ENCODE measurements at regions not wholly inside any gene's neighbourhood (a gene's known extent, or its start where the extent isn't known, plus 50 kb on each side); places are given as distances from the start of the nearest gene placed in this dataset.

DNA sequence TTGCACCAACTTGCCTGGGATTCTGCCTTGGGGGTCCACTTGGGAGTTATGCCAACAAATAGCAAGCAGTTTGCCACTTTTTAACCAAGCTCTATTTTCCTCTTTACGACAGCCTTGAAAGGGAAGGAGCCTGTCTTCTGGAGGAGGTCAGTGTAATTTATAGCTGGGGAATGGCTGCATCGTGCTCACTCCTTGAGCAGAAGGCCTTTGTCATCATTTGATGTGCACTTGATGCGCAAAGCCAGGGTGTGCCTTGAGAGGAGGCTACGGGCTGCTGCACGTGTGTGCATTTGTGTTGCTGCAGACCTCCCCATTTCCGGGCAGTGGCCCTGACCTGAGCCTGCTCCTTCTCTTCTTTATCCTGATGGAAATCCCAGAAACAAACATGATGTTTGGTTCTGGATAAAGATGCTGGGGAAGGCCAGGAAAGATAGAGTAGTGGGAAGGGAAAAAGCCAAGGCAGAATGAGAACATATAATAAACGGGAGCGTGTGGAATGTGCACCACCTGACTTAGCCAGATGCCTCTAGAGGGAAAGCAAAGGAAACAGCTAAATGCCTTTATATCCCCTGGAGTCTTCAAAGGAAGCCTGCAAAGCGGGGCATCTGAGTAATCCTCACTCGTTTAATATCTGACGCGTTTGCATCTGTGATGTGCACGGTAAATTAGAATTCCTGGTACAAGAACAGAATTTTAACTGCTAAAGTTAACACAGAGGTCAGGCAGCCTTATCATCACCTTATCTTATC, 68.3 kb upstream of the ZNF521 start:
- CTCF ChIA-PET, result no interaction called here
- ATAC-seq (no peak), DNase-seq (no peak)
- H3K9ac ChIP-seq (ENCODE audit: low read length), result no peak overlapping the region
- BruUV-seq (replicated peaks), result no TSS peak
- intact Hi-C loops (cut with micrococcal nuclease), result no loop called here
- TF ChIP-seq, protein P1, sequence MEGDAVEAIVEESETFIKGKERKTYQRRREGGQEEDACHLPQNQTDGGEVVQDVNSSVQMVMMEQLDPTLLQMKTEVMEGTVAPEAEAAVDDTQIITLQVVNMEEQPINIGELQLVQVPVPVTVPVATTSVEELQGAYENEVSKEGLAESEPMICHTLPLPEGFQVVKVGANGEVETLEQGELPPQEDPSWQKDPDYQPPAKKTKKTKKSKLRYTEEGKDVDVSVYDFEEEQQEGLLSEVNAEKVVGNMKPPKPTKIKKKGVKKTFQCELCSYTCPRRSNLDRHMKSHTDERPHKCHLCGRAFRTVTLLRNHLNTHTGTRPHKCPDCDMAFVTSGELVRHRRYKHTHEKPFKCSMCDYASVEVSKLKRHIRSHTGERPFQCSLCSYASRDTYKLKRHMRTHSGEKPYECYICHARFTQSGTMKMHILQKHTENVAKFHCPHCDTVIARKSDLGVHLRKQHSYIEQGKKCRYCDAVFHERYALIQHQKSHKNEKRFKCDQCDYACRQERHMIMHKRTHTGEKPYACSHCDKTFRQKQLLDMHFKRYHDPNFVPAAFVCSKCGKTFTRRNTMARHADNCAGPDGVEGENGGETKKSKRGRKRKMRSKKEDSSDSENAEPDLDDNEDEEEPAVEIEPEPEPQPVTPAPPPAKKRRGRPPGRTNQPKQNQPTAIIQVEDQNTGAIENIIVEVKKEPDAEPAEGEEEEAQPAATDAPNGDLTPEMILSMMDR (conservative IDR thresholded peaks at IDR 0.05; ENCODE audit: low read depth, low read length), result no peak
- TF ChIP-seq EZH2 (IDR thresholded peaks at IDR 0.05; ENCODE audit: low read length, unreplicated experiment), result no peak
- TF ChIP-seq EZH2phosphoT487 (IDR thresholded peaks at IDR 0.05; ENCODE audit: borderline replicate concordance, low read length), result no peak
- no peaks in the 10 kb centered on the region for H3K79me2 ChIP-seq (ENCODE audit: low read length)
- H3K4me2 ChIP-seq (ENCODE audit: low read length), result no peak overlapping the region
- no peaks in the 10 kb centered on the region for H3K9me3 ChIP-seq (ENCODE audit: low read length)
- no peak overlapping the region for H3K4me3 ChIP-seq (ENCODE audit: low read length)
- no peaks in the 10 kb centered on the region for H3K9me2 ChIP-seq (replicated peaks; ENCODE audit: low read length)
- H2AFZ ChIP-seq (ENCODE audit: low read length), result no peak overlapping the region
- H3K27ac ChIP-seq (ENCODE audit: low read length), result no peak overlapping the region
- POLR2A ChIA-PET (ENCODE audit: unreplicated experiment), result no interaction called here
- H3F3A ChIP-seq (ENCODE audit: low read length, unreplicated experiment), result no peaks in the 10 kb centered on the region
- no peaks in the 10 kb centered on the region for H4K20me1 ChIP-seq (ENCODE audit: low read length)
- H3K36me3 ChIP-seq (ENCODE audit: low read depth, low read length), result no peaks in the 10 kb centered on the region
- H3K27me3 ChIP-seq (ENCODE audit: low read length), result peaks cover 89% of the 10 kb centered on the region
- no peaks in the 10 kb centered on the region for H3K4me1 ChIP-seq (ENCODE audit: insufficient read depth, low read length)

DNA sequence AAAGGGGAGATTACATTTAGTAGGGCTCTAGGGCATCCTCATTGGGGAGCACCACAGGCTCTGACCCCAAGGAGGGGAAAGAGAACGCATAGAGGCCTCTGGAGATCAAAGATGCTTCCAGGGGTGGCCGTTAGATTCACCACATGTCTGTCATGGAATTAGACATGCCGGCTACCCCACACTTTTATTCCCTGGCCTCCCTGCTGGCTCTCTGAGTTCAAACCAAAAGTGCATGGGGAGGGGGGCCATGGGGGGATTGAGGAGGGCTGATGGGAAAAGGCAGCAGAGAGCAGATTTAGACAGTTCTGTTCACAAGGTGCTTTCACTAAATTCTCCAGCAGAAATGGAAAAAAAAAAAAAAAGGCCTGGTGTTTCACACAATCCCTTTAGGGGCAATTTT, 64.4 kb upstream of the ZNF521 start:
- no peaks in the 10 kb centered on the region for H3F3A ChIP-seq (ENCODE audit: low read length, unreplicated experiment)
- H3K79me2 ChIP-seq (ENCODE audit: low read length), result no peaks in the 10 kb centered on the region
- H3K9me2 ChIP-seq (replicated peaks; ENCODE audit: low read length), result no peaks in the 10 kb centered on the region
- H3K9me3 ChIP-seq (ENCODE audit: low read length), result no peaks in the 10 kb centered on the region
- ATAC-seq (no peak), DNase-seq (no peak)
- TF ChIP-seq, protein P1 (conservative IDR thresholded peaks at IDR 0.05; ENCODE audit: low read depth, low read length), result no peak
- no peak for TF ChIP-seq EZH2phosphoT487 (IDR thresholded peaks at IDR 0.05; ENCODE audit: borderline replicate concordance, low read length)
- no peak for TF ChIP-seq EZH2 (IDR thresholded peaks at IDR 0.05; ENCODE audit: low read length, unreplicated experiment)
- no peak overlapping the region for H3K4me3 ChIP-seq (ENCODE audit: low read length)
- intact Hi-C loops (cut with micrococcal nuclease), result no loop called here
- peaks cover 67% of the 10 kb centered on the region for H3K27me3 ChIP-seq (ENCODE audit: low read length)
- H4K20me1 ChIP-seq (ENCODE audit: low read length), result no peaks in the 10 kb centered on the region
- H2AFZ ChIP-seq (ENCODE audit: low read length), result no peak overlapping the region
- H3K9ac ChIP-seq (ENCODE audit: low read length), result no peak overlapping the region
- ChIA-PET CTCF (no interaction called here), POLR2A (ENCODE audit: unreplicated experiment) (no interaction called here)
- no peaks in the 10 kb centered on the region for H3K36me3 ChIP-seq (ENCODE audit: low read depth, low read length)
- no TSS peak for BruUV-seq (replicated peaks)
- H3K27ac ChIP-seq (ENCODE audit: low read length), result no peak overlapping the region
- no peak overlapping the region for H3K4me2 ChIP-seq (ENCODE audit: low read length)
- H3K4me1 ChIP-seq (ENCODE audit: insufficient read depth, low read length), result no peaks in the 10 kb centered on the region

DNA sequence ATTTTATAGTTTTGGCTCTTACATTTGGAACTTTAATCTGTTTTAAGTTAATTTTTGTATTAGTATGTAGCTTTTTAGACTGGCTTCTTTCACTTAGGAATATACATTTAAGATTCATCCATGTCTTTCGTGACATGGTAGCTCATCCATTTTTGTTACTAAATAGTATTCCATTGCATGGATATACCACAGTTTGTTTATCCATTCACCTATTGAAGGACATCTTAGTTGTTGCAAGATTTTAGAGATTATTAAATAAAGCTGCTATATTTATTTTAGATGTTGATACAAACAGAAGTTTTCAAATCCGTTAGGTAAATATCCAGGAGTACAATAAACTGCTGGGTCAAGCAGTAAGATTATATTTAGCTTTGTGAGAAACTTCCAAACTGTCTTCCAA, 58.0 kb upstream of the ZNF521 start:
- no peak for DNase-seq
- H3K27ac ChIP-seq (ENCODE audit: low read length), result no peak overlapping the region
- H3K4me3 ChIP-seq (ENCODE audit: low read length), result no peak overlapping the region
- H3K9me2 ChIP-seq (replicated peaks; ENCODE audit: low read length), result no peaks in the 10 kb centered on the region
- no peak overlapping the region for H3K9ac ChIP-seq (ENCODE audit: low read length)
- no peaks in the 10 kb centered on the region for H3K79me2 ChIP-seq (ENCODE audit: low read length)
- no peak for ATAC-seq
- no peaks in the 10 kb centered on the region for H3K4me1 ChIP-seq (ENCODE audit: insufficient read depth, low read length)
- TF ChIP-seq EZH2phosphoT487 (IDR thresholded peaks at IDR 0.05; ENCODE audit: borderline replicate concordance, low read length) (no peak), EZH2 (IDR thresholded peaks at IDR 0.05; ENCODE audit: low read length, unreplicated experiment) (no peak)
- TF ChIP-seq, protein P1 (conservative IDR thresholded peaks at IDR 0.05; ENCODE audit: low read depth, low read length), result no peak
- no peaks in the 10 kb centered on the region for H3K36me3 ChIP-seq (ENCODE audit: low read depth, low read length)
- ChIA-PET CTCF (no interaction called here), POLR2A (ENCODE audit: unreplicated experiment) (no interaction called here)
- H3K27me3 ChIP-seq (ENCODE audit: low read length), result peaks cover 34% of the 10 kb centered on the region
- H3K9me3 ChIP-seq (ENCODE audit: low read length), result no peaks in the 10 kb centered on the region
- H2AFZ ChIP-seq (ENCODE audit: low read length), result no peak overlapping the region
- H4K20me1 ChIP-seq (ENCODE audit: low read length), result no peaks in the 10 kb centered on the region
- BruUV-seq (replicated peaks), result no TSS peak
- no peaks in the 10 kb centered on the region for H3F3A ChIP-seq (ENCODE audit: low read length, unreplicated experiment)
- H3K4me2 ChIP-seq (ENCODE audit: low read length), result no peak overlapping the region
- intact Hi-C loops (cut with micrococcal nuclease), result no loop called here
